RWPE2 (cell line): ENCODE measurements at regions not wholly inside any gene's neighbourhood (a gene's known extent, or its start where the extent isn't known, plus 50 kb on each side); places are given as distances from the start of the nearest gene placed in this dataset.

Experiments
- ATAC-seq: fragments of 200-7000 bp; cut with Tn5 transposase; 3 replicates; pipeline ENCODE4 v1.9.1; 2021; ENCODE audit warnings: low read depth
- DNase-seq: peaks from one replicate; pipeline ENCODE4 v3.0.0-alpha.2; 2020; ENCODE audit warnings: low spot score
- H3K27ac ChIP-seq: fragments of 450-650 bp; 2 replicates; pipeline ENCODE4 v1.5.1; 2017; ENCODE audit warnings: mild to moderate bottlenecking; ENCODE audit not compliant: poor library complexity, severe bottlenecking
- H3K27me3 ChIP-seq: fragments of 250-450 bp; sonication (Bioruptor Pico); 2 replicates; pipeline ENCODE4 v1.5.1; 2021; ENCODE audit warnings: mild to moderate bottlenecking, moderate library complexity; ENCODE audit not compliant: insufficient read depth, poor library complexity, severe bottlenecking
- H3K36me3 ChIP-seq: fragments of 250-450 bp; sonication (Bioruptor Pico); 2 replicates; pipeline ENCODE4 v1.5.1; 2020; ENCODE audit warnings: low read depth, mild to moderate bottlenecking, moderate library complexity
- H3K4me1 ChIP-seq: fragments of 250-450 bp; sonication (Bioruptor Pico); 2 replicates; pipeline ENCODE4 v1.5.1; 2021; ENCODE audit warnings: mild to moderate bottlenecking, moderate library complexity; ENCODE audit not compliant: insufficient read depth, poor library complexity, severe bottlenecking
- H3K4me3 ChIP-seq: fragments of 250-450 bp; sonication (Bioruptor Pico); 2 replicates; pipeline ENCODE4 v1.5.1; 2021; ENCODE audit warnings: mild to moderate bottlenecking, moderate library complexity; ENCODE audit not compliant: severe bottlenecking
- H3K9me3 ChIP-seq: fragments of 250-450 bp; sonication (Bioruptor Pico); 2 replicates; pipeline ENCODE4 v1.5.1; 2021; ENCODE audit warnings: mild to moderate bottlenecking, moderate library complexity; ENCODE audit not compliant: severe bottlenecking
- CTCF ChIP-seq: fragments of 450-650 bp; IDR thresholded peaks from one replicate; pipeline ENCODE4 v1.5.1; 2017; ENCODE audit warnings: mild to moderate bottlenecking, moderate library complexity; ENCODE audit not compliant: poor library complexity, severe bottlenecking

DNA sequence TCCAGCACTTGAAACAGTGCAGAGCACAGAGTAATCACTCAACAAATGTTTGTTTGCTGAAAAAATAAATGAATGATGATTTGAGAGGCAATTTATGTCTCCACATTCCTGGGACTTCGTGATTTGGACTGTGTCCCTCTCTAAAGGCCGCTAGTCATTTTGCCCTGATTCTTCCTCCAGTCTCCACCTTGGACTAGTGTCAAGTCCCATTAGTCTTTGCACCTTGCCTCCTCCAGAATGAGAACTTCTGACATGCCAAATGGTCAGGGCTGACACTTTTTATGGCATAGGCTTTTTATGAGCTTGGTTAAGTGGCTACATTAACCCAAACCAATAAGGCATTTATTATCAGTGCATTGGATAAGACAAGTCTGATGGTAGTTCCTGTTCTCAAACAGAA is 65.1 kb upstream of the POF1B start:
- no peaks in the 10 kb centered on the region for H3K9me3 ChIP-seq
- no peak for DNase-seq
- H3K27ac ChIP-seq = no peak overlapping the region
- H3K4me3 ChIP-seq = no peak overlapping the region
- no peak for ATAC-seq
- H3K27me3 ChIP-seq = no peaks in the 10 kb centered on the region
- H3K4me1 ChIP-seq = no peaks in the 10 kb centered on the region
- no peaks in the 10 kb centered on the region for H3K36me3 ChIP-seq
- no peak for TF ChIP-seq CTCF
